HG03039 (cell line): ENCODE measurements at regions not wholly inside any gene's neighbourhood (a gene's known extent, or its start where the extent isn't known, plus 50 kb on each side); places are given as distances from the start of the nearest gene placed in this dataset.

Experiments
- ATAC-seq: cut with Tn5 transposase; IDR thresholded peaks from one replicate; pipeline ENCODE4 v1.9.1; 2021; ENCODE audit warnings: mild to moderate bottlenecking, moderate library complexity; ENCODE audit not compliant: unreplicated experiment

DNA sequence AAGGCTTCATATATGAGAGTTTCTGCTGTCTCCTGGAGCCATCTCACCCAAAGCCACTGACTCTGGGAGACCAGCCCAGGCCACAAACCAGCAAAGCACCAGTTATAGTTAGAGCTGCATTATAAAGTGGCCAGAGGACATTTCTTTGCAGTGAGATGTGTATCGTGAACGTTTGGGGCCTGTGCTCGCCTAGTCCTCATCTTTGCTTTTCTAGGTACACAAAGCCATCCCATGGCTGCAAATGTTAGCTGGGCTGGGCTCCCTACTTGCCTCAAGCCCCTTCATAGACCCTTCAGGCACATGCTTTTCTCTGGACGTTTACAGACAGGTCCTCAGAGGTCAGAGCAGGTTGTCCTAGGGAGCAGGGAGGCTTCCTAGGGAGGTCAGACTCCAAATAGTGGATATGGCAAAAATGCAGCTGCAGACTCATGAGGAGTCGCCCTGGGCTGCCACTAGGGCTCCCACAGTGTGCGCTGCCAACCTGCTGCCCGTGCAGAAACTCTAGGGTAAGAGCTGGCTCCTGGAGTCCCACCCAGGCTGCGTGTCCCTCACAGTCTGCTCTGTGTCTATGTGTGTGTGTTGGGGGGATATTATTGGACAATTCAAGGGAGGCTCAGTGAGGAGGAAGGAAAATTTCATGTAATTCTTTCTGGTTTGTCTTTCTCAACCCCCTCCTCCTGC, 141.0 kb downstream of the RPIA start:
- ATAC-seq, result peak; percentile 40

DNA sequence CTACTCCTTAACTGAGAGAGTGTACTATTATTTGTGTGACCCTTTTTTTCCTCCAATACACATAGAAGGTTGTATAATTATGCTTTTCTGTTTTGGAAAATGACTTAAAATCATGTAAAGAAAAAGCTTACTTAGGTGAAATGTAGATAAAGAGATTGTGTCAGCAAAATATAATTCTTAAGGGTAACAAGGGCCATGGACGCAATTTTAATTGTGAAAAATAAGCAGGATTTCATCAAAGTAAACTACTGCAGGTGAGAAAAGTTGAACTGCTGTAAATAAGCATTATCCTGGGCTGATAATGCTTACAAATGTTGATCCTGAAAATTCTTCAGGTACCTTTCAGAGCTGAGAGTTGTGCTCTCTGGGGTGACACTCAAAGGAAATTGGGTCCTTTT, 141.5 kb downstream of the RPIA start:
- no peak for ATAC-seq

DNA sequence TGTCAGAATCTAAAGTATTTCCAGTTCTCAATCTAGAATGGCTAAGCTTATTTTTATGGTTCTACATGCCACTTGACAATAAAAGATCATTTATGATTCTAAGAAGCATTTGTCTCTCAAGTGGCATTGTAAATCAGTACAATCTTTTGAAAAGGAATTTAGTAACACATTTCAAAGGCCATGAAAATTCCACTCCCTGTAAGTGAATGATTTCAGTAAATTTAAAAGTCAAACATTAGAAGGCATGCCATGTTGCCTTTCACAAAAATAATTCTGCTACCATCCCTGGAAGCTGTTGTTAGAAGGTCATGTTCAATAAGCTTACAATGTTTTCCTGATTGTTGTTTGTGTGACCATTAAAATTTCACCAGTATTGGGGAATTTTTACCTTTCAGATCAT, 142.9 kb downstream of the RPIA start:
- ATAC-seq, result no peak

DNA sequence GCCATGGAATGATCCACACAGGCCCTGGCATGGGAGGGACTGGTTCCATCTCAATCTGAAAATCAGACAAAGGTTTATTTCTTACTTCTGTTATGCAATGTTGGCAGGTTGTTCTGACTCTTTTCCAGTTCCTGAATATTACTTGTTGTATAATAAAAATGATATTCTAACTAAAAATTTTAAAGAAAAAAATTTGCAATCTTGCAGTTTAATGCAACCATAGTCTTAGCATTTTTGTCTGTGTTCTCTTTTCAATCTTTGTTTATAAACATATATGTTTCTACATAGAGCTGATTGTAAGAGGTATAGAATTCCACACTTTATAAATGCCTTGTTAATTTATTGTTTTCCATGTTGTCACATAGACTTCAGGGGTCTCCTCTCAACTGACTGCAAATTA, 143.4 kb downstream of the RPIA start:
- ATAC-seq, result no peak

DNA sequence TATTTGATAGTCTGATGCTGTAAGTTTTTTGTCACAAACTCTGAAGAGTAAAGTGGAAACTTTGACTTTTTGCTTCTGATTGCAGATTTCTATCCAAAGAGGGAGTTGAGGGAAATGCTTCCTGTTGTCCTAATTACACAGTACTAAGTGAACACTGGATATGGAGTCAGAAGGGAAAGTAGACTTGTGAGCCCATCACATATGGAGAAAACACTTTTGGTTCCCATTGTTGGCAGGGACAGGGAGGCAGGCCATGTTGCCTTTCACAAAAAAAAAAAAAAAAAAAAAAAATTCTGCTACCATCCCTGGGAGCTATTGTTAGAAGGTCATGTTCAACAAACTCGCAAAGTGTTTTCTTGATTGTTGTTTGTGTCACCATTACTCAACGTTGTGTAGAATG, 144.3 kb downstream of the RPIA start:
- ATAC-seq, result no peak

DNA sequence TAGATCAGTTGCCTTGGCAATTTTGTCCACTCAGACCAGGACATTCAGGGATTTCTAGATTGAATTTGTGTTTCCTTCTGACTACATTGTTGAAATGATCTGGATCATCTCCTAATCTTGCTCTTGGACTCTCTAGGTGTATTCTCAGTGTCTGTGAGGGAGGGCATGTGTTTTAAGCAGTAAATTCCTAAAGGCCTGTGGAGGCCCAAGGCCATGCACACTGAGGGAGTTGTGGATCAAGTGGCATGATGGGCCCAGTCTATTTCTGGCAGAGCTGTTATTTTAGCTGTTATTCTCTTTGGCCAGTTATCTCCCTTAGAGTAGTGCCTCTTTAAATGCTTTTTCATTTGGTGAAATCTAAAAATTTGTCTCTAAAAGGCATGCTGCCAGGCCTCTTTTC, 144.9 kb downstream of the RPIA start:
- no peak for ATAC-seq

DNA sequence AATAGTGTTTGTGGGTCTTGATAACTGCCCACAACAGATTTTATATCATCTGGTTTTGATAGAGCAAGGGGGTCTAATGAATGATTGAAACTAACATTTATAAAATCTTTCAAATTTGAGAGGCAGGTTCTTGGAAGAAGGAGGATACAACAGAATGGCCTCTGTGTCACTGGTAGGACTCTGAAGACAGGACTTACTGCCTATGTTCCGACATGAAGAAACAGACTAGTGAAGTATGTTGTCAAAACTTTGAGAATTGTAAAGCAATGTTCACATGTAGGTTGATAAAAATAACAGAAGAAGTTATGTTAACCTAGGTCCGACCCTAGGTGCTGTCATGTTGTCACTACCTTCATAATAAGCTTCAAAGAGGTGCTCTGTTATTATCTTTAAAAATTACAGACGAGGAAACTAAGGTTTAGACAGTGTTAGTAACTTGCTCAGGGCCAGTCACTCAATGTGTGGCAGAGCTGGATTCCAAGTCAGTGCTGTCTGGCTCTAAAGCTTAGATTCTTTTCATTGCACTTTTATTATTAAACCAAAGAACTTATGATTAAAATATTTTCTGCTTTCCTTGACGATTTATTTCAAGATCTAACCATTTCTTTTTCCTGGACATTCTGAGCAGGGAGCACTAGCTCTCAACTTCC, 146.2 kb downstream of the RPIA start:
- ATAC-seq, result no peak

DNA sequence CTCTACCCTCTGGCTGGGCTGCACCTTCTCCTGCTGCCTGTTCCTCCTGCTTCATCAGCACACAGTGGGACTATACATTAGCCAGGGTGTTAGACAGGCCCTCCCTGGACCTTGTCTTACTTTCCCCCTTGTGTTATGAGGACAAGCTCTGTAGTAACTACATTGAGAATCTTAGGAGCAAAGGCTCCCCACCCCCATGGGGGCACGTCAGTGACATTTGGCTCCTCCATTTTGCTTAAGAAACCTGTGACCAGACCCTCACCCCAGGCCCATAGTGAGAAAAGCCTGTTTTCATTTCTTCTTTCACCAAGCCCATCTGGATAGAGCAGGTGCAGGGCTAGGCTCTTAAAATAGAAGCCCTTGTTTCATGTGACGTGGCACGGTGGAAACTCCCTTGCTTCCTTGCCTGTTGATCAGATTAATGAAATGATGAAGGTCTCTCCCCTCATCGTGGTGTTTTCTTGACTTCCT, 146.7 kb downstream of the RPIA start:
- peak; percentile 69 for ATAC-seq

DNA sequence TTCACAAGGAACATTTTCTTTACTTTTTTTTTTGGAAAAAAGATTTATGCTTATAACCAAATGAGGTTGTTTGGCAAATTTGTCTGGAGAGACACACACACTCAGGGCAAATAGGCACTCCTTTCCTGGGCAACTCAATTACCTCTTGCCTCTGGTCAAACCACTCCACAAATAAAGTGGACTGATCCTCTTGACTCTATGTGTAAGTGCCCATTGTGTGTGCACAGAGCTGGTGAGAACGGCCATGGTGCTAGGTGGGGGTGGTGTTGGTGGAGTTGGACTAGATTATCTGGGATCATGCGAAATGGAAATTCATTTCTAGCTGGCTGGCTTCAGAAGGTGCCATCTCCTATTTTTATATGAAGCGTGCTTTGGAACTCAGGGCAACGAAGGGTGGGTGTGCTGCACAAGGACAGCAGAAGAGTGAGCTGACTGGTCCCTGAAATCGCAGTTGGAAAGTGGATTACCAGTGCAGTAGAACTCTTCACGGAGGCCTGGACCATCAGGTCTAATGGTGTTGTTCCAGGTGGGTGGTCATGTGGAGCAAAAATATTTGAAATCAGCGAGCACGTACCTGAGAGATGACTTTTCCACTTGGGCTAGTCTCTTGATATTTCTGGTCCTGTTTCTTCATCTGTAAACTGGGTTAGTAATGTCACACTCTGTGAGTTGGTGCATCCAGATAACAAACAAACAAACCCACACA, 149.9 kb downstream of the RPIA start:
- ATAC-seq, result no peak

DNA sequence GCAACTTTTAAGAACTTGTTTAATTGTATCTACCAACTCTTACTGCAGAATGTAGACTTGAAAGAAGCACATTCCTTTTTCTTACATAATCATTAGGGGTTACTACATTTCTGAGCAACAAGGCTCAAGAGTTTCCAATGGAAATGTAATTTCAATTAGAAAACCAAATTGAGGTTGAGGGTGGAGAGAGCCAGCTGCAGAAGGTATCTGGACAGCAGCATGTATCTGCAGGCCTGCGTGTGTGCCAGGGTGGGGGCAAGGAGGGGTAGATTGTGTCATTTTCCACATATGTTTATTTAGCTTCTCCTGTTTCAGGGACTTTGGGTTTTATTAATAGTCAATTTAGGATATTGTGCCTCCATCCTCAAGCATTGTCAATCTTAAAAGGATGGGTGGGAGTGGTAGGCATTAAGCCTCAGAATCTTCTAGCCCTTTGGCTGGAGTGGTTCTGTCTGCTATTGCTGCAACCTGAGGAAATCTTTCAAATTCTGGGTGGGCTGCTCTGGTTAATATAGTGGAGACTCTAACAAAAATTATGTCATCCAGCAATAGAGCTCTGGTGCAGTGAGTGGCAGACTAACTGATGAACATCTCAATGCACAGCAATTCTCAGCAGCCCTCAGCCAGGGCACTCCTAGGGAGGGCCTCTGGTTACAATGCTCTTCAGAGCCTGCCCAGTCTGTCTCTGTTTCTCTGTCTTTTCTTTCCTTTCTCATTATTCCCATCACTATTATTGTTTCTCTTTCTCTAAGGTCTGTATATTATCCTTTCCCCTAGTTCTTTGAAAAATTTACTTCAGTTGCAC, 151.4 kb downstream of the RPIA start:
- no peak for ATAC-seq

DNA sequence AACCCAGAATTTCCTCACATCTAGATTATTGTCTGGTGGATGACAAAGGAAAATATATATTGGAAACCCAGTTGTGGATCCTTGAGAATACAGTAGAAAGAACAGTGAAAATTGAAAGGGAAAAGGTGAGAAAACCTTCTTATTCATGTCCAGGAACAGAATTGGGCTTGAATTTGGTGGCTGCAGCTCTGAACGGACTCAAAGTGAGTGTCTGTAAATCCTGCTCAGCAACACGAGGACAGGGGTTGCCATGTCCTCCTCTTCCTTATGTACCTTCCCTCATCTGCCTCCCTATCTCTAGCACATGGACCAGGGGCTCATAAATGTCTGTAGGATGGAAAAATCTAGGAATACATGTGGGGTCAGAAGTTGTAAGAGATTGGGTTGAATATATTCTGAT, 152.2 kb downstream of the RPIA start:
- no peak for ATAC-seq

DNA sequence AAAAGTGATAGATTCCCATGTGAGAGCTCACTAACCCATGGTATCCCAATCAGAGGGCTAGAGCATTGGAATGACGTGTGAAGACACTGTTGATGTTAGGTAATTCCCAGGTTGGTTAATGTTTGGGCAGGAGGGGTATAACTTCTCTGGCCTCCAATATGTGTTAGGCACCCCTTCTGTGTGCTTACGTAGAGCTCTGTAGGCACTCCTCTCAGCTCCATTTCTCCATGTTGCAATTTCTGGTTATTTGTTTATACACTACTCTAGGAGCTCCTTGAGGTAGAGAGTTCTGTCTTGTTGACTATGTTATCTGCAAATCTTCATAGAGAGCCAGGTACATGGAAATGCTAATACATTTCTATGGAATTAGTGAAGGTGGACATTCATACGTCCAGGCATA, 153.5 kb downstream of the RPIA start:
- no peak for ATAC-seq

DNA sequence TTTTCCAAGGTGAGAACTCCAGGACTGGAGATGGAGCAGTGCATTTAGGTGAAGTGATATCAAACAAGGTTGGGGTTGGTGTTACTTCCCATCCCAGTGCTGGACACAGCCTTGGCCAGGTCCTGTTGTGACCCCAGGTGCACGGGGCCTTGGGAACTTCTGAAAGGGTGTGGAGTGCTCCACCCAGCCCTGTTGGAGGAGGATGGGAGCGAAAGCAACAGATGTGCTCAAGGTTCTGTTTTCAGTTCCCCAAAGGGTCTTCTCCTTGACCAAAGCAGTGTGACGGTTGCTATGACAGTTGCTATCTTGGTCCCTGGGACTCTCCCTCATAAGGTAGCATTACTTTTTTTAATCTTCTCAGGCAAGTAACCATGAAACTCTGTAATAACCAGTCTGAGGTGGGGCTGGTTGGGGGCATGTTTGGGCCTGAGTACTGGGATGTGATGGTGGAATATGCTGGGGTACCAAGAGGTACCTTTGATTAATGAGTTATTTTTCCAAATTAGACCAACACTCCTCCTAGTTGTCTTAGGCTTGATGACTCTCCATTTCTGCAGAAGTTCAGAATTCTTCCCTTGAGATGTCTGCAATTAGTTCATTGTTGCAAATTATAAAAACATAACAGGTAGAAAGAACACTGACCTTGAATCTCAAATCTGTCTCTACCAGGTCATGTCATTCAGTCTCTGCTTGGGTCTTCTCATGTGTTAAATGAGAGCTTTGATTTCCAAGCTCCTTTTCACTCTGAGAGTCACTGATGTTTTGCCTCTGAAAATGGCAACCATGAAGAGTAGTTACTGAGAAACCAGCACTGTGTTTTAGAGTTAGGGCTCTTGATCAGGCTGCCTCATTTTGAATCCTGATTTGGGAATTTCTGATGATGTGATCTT, 154.5 kb downstream of the RPIA start:
- ATAC-seq, result peak; percentile 87

DNA sequence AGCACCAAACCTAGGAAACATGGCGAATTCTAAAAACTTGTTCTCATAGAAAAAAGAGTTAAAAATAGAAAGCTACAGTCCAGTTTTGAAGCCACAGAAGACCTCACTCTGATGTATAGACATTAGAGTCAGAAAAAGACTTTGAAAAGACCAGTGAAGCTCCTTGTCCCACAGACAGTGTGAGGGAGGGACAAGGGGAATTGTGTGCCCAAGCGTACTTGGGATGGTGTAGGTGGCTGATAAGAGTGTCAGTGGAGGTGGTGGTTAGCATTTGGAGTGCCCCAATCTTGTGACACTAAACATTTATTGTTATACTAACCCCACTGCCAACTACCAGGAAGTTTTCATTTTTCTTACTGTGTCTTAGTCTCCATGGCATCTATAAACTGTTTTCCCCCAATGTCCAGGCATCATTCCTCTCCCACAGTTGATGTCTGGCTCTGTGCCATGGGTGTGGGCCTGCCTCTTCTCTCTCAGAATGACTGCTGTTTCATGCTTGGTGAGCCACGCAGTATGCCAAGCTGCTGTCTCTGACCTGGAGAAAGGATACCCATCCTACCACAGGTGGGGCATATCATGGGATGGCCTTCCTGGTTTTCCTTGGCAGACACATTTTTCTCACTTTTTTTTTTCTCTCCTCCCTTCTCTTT, 161.4 kb downstream of the RPIA start:
- ATAC-seq, result no peak

DNA sequence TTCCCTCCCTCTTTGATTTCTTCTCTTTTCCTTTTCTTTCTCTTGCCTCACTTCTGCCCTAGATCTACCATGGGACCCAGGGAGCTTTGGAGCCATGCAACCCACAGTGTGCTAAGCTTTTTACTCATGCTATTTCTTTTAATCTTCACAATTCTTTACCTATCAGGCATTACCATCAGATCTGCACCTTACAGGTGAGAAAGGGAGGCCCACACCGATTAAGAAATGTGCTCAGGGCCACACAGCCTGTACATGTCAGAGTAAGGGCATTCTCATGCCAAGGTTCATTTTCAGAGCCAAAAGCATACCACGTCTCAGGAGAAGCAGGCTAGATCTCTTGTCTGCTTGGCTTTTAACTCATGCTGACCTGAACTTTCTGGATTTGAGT, 161.9 kb downstream of the RPIA start:
- no peak for ATAC-seq

DNA sequence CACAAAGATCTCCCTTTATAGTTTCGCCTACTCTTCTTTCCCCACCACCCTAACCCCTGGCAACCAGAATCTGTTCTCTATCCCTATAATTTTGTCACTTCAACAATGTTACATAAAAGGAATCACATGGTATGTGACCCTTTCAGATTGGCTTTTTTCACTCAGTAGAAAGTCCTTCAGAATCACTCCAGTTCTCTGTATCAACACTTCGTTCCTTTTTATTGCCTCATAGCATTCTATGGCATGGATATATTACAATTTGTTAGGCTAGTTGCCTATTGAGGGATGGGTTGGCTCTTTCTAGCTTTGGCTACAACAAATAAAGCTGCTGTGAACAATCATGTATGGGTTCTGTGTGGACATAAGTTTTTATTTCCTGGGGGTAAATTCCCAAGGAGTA, 163.1 kb downstream of the RPIA start:
- ATAC-seq, result no peak

DNA sequence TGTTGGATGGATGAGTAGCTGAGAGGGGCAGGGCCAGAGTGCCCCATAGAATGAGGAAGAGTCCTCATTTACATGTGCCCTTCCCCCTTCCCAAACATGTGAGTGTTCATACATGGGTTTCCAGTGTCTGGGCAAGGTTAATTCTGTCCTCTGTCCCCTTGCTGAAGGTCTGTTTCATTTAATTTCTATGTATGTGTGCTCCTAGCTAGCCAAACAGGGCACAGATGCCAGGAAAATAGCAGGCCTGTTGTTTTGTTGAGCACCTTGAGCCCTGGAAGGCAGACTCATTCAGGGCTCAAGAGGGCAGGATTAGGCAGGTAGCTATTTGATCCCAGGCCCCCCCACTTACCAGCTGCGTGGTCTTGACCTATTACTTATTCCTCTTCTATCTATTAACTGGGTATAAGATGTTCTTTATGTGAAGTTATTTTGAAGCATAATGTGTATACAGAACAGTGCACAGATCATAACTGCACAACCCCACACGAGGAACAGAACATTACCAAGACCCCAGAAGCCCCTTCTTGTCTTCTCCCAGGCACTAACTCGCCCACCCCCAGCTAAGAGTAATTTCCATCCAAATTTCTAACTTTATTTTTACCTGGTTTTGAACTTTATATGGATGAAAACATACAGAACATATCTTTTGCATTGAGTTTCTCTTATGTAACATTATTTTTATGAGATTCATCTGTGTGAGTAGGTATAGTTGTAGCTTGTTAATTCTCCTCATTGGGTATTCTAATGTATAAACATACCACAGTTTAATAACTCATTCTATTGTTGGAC, 164.3 kb downstream of the RPIA start:
- peak; percentile 23 for ATAC-seq

DNA sequence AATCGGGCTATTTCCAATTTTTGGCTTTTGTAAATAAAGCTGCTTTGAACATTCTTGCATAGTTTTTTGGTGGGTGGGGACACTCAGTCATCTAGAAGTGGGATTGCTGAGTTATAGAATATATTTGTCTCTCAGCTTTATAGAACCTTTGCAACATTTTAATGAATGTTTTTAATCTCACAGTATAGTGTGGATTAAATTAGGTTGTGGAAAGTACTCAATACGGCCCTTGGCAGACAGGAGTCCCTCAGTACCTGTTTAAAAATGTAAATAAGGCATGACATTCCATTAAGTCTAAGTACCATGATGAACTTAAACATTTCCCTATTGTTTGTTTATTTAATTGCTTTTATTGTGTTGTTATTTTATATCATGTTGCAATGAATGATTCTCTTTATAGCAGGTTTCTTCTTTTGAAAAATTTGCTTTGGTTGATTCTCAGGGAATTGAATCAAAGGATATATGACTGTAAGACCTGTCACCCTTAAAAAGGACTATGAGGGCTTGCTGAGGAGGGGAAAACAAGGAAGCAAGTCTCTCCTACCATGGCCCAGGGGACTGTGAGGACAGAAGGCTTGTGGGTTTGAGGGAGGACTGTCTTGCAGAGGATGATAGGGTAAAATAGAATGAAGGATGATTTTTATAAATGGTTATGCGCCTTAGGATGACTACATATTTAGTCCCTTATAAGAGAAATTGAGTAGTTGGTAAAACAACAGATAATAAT, 165.1 kb downstream of the RPIA start:
- peak; percentile 3 for ATAC-seq
